ENCODE measurements at regions not wholly inside any gene's neighbourhood (a gene's known extent, or its start where the extent isn't known, plus 50 kb on each side); places are given as distances from the start of the nearest gene placed in this dataset.

DNA sequence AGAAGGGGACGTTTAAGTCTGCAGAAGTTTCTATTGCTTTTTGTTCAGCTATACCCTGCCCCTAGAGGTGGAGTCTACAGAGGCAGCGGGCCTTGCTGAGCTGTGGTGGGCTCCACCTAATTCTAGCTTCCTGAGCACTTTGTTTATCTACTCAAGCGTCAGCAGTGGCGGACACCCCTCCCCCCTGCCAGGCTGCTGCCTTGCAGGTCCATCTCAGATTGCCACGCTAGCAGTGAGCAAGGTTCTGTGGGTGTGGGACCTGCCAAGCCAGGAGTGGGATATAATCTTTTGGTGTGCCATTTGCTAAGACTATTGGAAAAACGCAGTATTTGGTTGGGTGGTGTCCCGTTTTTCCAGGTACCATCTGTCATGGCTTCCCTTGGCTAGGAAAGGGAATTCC lies 147.3 kb upstream of the PRPS1L1 start:
- TF ChIP-seq, protein P1, sequence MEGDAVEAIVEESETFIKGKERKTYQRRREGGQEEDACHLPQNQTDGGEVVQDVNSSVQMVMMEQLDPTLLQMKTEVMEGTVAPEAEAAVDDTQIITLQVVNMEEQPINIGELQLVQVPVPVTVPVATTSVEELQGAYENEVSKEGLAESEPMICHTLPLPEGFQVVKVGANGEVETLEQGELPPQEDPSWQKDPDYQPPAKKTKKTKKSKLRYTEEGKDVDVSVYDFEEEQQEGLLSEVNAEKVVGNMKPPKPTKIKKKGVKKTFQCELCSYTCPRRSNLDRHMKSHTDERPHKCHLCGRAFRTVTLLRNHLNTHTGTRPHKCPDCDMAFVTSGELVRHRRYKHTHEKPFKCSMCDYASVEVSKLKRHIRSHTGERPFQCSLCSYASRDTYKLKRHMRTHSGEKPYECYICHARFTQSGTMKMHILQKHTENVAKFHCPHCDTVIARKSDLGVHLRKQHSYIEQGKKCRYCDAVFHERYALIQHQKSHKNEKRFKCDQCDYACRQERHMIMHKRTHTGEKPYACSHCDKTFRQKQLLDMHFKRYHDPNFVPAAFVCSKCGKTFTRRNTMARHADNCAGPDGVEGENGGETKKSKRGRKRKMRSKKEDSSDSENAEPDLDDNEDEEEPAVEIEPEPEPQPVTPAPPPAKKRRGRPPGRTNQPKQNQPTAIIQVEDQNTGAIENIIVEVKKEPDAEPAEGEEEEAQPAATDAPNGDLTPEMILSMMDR (IDR thresholded peaks at IDR 0.05), result no peak
- TF ChIP-seq POLR2A (IDR thresholded peaks at IDR 0.05), result no peak

Data from tibial nerve (tissue), 3 donors.